NCI-H2171 treated with DMSO at 0.1 percent for 48 hours (cell line): ENCODE measurements at regions not wholly inside any gene's neighbourhood (a gene's known extent, or its start where the extent isn't known, plus 50 kb on each side); places are given as distances from the start of the nearest gene placed in this dataset.

ENCODE experiments used
- DNase-seq: peaks from one replicate; lab custom pipeline; 2025; lab: John Stamatoyannopoulos, UW

- no peak for DNase-seq
Observed at GRCh38 chr4:173845580-173845979, 315.6 kb upstream of the HAND2 start.

DNA sequence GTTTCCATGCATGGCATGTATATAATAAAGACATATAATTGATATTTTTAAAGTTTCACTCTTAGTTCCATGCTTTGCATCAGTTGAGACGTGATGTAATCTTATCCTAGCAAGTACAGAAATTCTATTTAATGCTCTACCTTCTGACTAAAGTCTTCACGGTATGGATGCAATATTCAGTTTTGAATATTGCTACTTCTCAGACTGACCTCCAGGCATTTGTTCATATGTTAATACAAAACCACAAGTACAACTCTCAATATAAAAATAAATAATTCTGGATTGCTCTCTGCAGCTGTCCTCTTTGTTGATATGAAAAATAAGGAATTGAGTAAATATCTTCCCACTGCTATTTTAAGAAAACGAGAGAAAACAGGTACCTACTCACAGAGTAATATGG lies 309.8 kb upstream of the HAND2 start:
- DNase-seq: no peak

DNA sequence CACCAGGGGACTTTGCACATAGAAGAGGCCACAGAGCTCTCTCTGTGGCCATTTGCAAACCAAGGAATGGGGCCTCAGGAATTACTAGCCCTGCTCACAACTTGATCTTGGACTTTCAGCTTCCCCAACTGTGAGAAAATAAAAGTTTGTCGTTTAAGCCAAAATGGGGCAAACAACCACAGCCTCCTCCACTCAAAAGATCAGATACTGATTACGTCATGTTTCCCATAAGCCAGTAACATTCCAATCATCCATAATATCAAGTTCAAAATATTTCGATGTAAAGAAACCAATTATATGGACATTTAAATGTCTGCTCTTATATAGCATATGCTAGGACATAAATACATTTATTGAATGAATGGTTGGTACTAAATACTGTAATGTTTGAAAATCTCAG lies 307.5 kb upstream of the HAND2 start:
- DNase-seq: no peak

GRCh38 chr4:173835903-173836302 lies 305.9 kb upstream of the HAND2 start:
- no peak for DNase-seq

- DNase-seq: no peak
Observed at GRCh38 chr4:173834151-173834550, 304.1 kb upstream of the HAND2 start.

DNA sequence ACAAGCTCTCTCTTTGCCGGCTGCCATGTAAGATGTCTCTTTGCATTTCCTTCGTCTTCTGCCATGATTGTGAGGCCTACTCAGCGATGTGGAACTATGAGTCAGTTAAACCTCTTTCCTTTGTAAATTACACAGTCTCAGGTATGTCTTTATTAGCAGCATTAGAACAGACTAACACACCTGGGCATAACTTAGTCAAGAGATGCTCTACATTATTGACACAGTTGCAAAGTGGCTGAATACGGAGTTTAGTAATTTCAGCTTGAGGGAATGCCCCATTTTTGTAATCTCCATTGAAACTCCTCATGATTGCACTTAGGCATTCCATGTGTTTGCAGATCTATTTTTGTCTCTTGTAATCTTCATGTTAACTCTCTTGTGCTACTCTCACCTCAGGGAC lies 299.5 kb upstream of the HAND2 start:
- DNase-seq: no peak

DNA sequence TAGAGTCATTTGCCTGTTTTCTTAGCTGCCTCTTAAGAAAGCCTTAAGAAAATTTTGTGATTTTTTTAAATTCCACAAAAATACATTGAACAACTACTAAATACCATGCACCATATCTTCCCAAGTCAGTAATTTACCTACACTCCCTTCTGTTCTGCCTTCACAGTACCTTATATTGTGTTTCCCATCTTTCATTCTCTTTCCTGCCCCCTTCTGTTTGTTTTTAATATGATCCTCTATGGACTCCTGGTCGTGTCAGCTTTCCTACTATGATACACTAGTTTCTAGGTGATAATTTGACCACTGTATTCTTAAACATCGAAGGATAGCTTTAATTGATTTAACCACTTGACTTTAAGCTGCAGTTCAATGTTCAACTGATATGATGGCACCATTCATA lies 297.7 kb upstream of the HAND2 start:
- no peak for DNase-seq

- DNase-seq: no peak
Observed at GRCh38 chr4:173821876-173822275, 291.8 kb upstream of the HAND2 start.

GRCh38 chr4:173821036-173821435 lies 291.0 kb upstream of the HAND2 start:
- no peak for DNase-seq

GRCh38 chr4:173807347-173807746 lies 277.3 kb upstream of the HAND2 start:
- no peak for DNase-seq

GRCh38 chr4:173805884-173806283 lies 275.9 kb upstream of the HAND2 start:
- no peak for DNase-seq

- no peak for DNase-seq
Observed at GRCh38 chr4:173802662-173803022, 272.6 kb upstream of the HAND2 start.

DNA sequence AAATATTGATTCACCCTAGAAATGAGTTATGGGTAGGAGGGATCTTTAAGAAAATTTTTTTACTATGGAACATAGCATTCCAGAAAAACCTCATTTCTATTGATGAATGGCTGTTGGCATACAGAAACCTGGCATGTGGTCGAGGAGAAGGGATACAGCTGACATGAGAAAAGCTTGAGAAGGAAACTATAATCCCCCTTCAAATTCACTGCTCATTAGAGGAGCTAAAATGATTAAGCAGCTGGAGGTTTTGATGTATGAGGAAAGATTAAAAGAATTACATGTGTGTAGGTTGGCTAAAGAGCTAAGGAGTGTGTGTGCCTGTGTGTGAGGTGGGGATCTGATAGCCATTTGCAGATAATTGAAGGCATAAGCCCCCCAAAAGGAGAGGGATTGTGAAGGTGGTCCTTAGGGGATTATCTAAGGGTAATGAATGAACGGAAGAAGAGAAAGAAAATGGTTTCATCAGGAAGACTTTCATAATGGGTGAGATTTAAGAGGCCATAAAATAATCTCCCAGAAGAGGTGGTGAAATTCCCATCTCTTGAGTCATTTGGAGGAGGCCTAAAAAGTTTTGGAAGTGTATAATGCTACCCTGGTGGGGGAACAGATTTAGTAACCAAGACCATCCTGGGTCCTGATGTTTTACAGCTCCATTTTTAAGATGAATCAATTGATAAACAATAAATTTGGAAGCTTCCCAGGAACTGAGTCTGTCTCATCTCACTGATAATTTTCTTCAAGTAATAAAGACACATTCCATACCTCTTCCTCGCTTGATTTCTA lies 272.0 kb upstream of the HAND2 start:
- no peak for DNase-seq

DNA sequence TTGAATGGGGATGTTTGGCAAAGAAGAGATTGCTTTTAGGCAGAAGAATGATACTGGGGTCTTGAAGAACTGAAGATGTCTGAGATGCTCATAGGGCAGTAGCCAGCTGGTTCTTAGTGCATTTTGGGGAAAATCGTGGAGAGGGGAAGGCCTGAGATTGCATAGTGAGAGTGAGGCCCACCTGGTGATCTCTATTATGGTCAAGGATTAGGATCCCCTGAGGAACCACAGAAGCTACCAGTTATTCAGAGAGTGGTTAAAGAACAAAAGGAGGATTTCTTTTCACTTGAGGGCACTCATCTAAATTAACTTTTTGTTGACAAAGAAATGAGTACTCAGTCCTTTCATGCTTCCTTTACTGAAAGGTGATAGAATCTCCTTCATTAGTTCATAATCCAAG lies 271.3 kb upstream of the HAND2 start:
- no peak for DNase-seq

GRCh38 chr4:173797296-173797695 lies 267.3 kb upstream of the HAND2 start:
- no peak for DNase-seq

- DNase-seq: no peak
Observed at GRCh38 chr4:173794662-173795061, 264.6 kb upstream of the HAND2 start.

GRCh38 chr4:173793937-173794510 lies 264.0 kb upstream of the HAND2 start:
- DNase-seq: no peak

- DNase-seq: no peak
Observed at GRCh38 chr4:173782660-173783059, 252.6 kb upstream of the HAND2 start.

- no peak for DNase-seq
Observed at GRCh38 chr4:173777921-173778320, 247.9 kb upstream of the HAND2 start.

DNA sequence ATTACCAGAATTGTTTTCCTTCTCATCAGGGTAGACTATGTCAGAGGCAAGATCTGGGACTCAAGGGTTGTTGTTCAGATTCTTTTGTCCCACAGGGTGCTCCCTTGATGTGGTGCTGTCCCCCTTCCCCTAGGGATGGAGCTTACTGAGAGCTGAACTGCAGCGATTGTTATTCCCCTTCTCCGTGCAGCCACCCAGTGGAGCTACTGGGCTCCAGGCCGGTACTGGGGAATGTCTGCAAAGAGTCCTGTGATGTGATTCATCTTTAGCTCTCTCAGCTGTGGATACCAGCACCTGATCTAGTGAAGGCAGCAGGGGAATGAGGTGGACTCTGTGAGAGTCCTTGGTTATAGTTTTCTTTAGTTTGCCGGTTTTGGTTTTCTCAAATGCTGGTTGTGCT lies 247.4 kb upstream of the HAND2 start:
- DNase-seq: no peak

GRCh38 chr4:173769568-173769967 lies 239.5 kb upstream of the HAND2 start:
- DNase-seq: no peak

GRCh38 chr4:173767650-173768049 lies 237.6 kb upstream of the HAND2 start:
- no peak for DNase-seq

GRCh38 chr4:173766171-173766600 lies 236.2 kb upstream of the HAND2 start:
- DNase-seq: peak; percentile 47

DNA sequence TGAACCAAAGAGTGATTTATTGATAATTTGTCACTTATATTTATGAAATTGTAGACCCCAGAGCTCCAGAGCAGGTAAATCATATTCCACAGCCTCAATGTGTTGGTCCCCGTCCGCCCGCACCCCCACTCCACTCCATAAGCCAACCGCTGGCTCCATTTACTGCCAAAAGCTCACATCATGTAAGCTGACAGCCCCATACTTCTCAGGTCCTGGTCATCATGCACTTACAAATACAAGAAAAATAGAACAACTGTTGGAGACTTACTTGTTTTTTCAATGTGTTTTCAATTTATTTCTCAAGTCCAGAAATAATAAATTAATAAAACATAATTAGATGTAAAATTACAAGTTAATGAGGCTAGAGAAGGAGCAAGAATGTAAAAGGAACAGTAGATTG lies 235.7 kb upstream of the HAND2 start:
- no peak for DNase-seq
